Hepatocyte (in vitro differentiated cells): ENCODE measurements at regions not wholly inside any gene's neighbourhood (a gene's known extent, or its start where the extent isn't known, plus 50 kb on each side); places are given as distances from the start of the nearest gene placed in this dataset.

Source experiments
- DNase-seq: peaks from one replicate; pipeline ENCODE4 v3.0.0-alpha.2; 2016; ENCODE audit warnings: low spot score
- H2AFZ ChIP-seq: fragments of 200-600 bp; sonication (generic); 2 replicates; pipeline ENCODE4 v1.6.0; 2016; ENCODE audit warnings: antibody characterized with exemption, mild to moderate bottlenecking
- H3K27ac ChIP-seq: fragments of 200-600 bp; sonication (generic); 2 replicates; pipeline ENCODE4 v1.5.1; 2016; ENCODE audit warnings: mild to moderate bottlenecking
- H3K27me3 ChIP-seq: fragments of 200-600 bp; sonication (generic); 2 replicates; pipeline ENCODE4 v1.6.1; 2016
- H3K36me3 ChIP-seq: fragments of 200-600 bp; sonication (generic); replicated peaks from 2 replicates; pipeline ENCODE4 v1.5.1; 2016; ENCODE audit warnings: low read depth; ENCODE audit not compliant: insufficient read depth
- H3K4me1 ChIP-seq: fragments of 200-600 bp; sonication (generic); 2 replicates; pipeline ENCODE4 v1.5.1; 2016; ENCODE audit warnings: mild to moderate bottlenecking, moderate library complexity; ENCODE audit not compliant: insufficient read depth
- H3K4me2 ChIP-seq: fragments of 200-600 bp; sonication (generic); 2 replicates; pipeline ENCODE4 v1.6.0; 2016
- H3K4me3 ChIP-seq: fragments of 200-600 bp; sonication (generic); 2 replicates; pipeline ENCODE4 v1.5.1; 2016; ENCODE audit warnings: mild to moderate bottlenecking
- H3K79me2 ChIP-seq: fragments of 200-600 bp; sonication (generic); 2 replicates; pipeline ENCODE4 v1.6.0; 2017; ENCODE audit warnings: mild to moderate bottlenecking
- H3K9me2 ChIP-seq: fragments of 200-600 bp; sonication (generic); replicated peaks from 2 replicates; pipeline ENCODE4 v1.6.0; 2017; ENCODE audit warnings: mild to moderate bottlenecking; ENCODE audit not compliant: insufficient read depth
- H3K9me3 ChIP-seq: fragments of 200-600 bp; sonication (generic); 2 replicates; pipeline ENCODE4 v1.5.1; 2016; ENCODE audit warnings: low read depth, mild to moderate bottlenecking
- H4K20me1 ChIP-seq: fragments of 200-600 bp; sonication (generic); 2 replicates; pipeline ENCODE4 v1.6.0; 2016; ENCODE audit warnings: mild to moderate bottlenecking; ENCODE audit not compliant: insufficient read depth, poor library complexity, severe bottlenecking
- CTCF ChIP-seq: fragments of 200-600 bp; sonication (generic); IDR thresholded peaks from 2 replicates; pipeline ENCODE4 v1.5.1; 2016; ENCODE audit warnings: antibody characterized with exemption, mild to moderate bottlenecking; ENCODE audit not compliant: poor library complexity
- EZH2 ChIP-seq: fragments of 200-600 bp; sonication (generic); IDR thresholded peaks from 2 replicates; pipeline ENCODE4 v1.6.1; 2016; ENCODE audit warnings: antibody characterized with exemption, mild to moderate bottlenecking, borderline replicate concordance
- EZH2phosphoT487 ChIP-seq: fragments of 200-600 bp; sonication (generic); IDR thresholded peaks from one replicate; pipeline ENCODE4 v1.6.1; 2018; ENCODE audit warnings: antibody characterized with exemption, mild to moderate bottlenecking, low read depth, moderate library complexity; ENCODE audit not compliant: unreplicated experiment, severe bottlenecking
- WGBS: methylation state at CpG from one replicate; pipeline ENCODE4 v1.1.6; 2016; ENCODE audit warnings: low lambda C conversion rate; ENCODE audit errors: missing lambda C conversion rate; 5-methylcytosine and 5-hydroxymethylcytosine counted together

- Histone ChIP-seq H3K36me3 (no peaks in the 10 kb centered on the region), H4K20me1 (no peaks in the 10 kb centered on the region), H3K27ac (no peak overlapping the region), H3K9me2 (no peaks in the 10 kb centered on the region), H3K9me3 (no peaks in the 10 kb centered on the region), H3K27me3 (no peaks in the 10 kb centered on the region), H3K4me1 (no peaks in the 10 kb centered on the region), H3K4me3 (no peak overlapping the region), H3K4me2 (no peak overlapping the region), H3K79me2 (no peaks in the 10 kb centered on the region), H2AFZ (no peak overlapping the region)
- no peak for DNase-seq
- no peak for TF ChIP-seq EZH2phosphoT487
- TF ChIP-seq EZH2, result no peak
- no peak for TF ChIP-seq CTCF
- 55% methylated on average over 6 of the region's 6 CpGs for WGBS
Observed at GRCh38 chr4:23163647-23164436, 471.1 kb downstream of the GBA3 start.

GRCh38 chr4:23162275-23162674 lies 469.5 kb downstream of the GBA3 start:
- TF ChIP-seq EZH2phosphoT487 (no peak), CTCF (no peak), EZH2 (no peak)
- no peak for DNase-seq
- Histone ChIP-seq H3K36me3 (no peaks in the 10 kb centered on the region), H3K4me3 (no peak overlapping the region), H3K27me3 (no peaks in the 10 kb centered on the region), H4K20me1 (no peaks in the 10 kb centered on the region), H3K79me2 (no peaks in the 10 kb centered on the region), H3K9me2 (no peaks in the 10 kb centered on the region), H2AFZ (no peak overlapping the region), H3K27ac (no peak overlapping the region), H3K4me2 (no peak overlapping the region), H3K9me3 (no peaks in the 10 kb centered on the region), H3K4me1 (no peaks in the 10 kb centered on the region)
- 81% methylated on average over 2 of the region's 2 CpGs for WGBS

- Histone ChIP-seq H4K20me1 (no peaks in the 10 kb centered on the region), H3K9me3 (no peaks in the 10 kb centered on the region), H3K36me3 (no peaks in the 10 kb centered on the region), H3K27me3 (no peaks in the 10 kb centered on the region), H2AFZ (no peak overlapping the region), H3K27ac (no peak overlapping the region), H3K9me2 (no peaks in the 10 kb centered on the region), H3K4me2 (no peak overlapping the region), H3K4me1 (no peaks in the 10 kb centered on the region), H3K4me3 (no peak overlapping the region), H3K79me2 (no peaks in the 10 kb centered on the region)
- DNase-seq, result no peak
- WGBS, result 76% methylated on average over 3 of the region's 3 CpGs
- TF ChIP-seq EZH2 (no peak), EZH2phosphoT487 (no peak), CTCF (no peak)
Observed at GRCh38 chr4:23161787-23162186, 469.1 kb downstream of the GBA3 start.
